ENCODE measurements at regions not wholly inside any gene's neighbourhood (a gene's known extent, or its start where the extent isn't known, plus 50 kb on each side); places are given as distances from the start of the nearest gene placed in this dataset.

DNA sequence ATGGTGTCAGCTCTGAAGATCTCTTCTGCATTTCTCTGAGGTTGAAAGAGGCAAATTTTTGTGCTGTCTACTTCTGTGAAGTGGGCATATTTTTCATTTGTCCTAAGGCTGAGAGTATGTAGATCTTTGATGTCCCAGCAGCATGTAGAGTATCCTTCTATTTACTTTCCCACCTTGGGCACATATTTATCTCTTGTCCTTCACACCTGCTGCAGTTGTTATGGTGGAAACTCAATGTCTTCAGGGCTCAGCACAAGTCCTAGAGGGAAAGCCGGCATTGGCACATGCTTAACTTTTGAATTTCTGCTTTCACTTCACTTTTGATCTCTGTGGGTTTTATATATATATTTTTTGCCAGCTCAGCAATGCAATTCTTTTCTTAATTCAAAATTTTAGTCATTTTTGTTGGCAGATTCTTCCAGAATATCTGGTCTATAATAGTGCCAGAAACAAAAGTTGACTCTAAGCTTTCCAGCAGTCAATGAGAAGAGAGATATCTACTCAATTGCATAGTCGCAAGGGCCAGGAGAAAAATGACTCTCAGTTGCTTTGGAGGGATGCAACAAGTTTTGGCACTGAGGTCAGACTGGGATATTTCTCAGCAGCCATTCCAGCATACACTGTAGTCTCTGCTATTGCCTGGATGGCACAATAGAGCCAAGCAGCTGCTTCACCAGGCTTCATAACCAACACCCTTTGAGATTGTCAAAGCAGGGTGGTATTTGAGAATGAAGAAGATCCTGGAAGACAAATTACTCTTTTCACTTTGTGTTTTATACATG is 127.8 kb upstream of the FAT1 start:
- TF ChIP-seq, protein P1, sequence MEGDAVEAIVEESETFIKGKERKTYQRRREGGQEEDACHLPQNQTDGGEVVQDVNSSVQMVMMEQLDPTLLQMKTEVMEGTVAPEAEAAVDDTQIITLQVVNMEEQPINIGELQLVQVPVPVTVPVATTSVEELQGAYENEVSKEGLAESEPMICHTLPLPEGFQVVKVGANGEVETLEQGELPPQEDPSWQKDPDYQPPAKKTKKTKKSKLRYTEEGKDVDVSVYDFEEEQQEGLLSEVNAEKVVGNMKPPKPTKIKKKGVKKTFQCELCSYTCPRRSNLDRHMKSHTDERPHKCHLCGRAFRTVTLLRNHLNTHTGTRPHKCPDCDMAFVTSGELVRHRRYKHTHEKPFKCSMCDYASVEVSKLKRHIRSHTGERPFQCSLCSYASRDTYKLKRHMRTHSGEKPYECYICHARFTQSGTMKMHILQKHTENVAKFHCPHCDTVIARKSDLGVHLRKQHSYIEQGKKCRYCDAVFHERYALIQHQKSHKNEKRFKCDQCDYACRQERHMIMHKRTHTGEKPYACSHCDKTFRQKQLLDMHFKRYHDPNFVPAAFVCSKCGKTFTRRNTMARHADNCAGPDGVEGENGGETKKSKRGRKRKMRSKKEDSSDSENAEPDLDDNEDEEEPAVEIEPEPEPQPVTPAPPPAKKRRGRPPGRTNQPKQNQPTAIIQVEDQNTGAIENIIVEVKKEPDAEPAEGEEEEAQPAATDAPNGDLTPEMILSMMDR (IDR thresholded peaks at IDR 0.05) = no peak
- no peak for TF ChIP-seq POLR2A (IDR thresholded peaks at IDR 0.05)
- no peak for TF ChIP-seq POLR2AphosphoS5 (IDR thresholded peaks at IDR 0.05)
- no peak for TF ChIP-seq EP300 (IDR thresholded peaks at IDR 0.05; ENCODE audit: low read depth)

Measured in transverse colon (tissue), 4 donors.